ENCODE measurements at regions not wholly inside any gene's neighbourhood (a gene's known extent, or its start where the extent isn't known, plus 50 kb on each side); places are given as distances from the start of the nearest gene placed in this dataset.
A peak's percentile ranks its signal among the peaks of the same experiment; 100 is the strongest.
"Not testable (repeated sequence)": the region's sequence is repeated elsewhere in the genome, so short reads cannot be mapped to it uniquely, and the experiment has no call there.

DNA sequence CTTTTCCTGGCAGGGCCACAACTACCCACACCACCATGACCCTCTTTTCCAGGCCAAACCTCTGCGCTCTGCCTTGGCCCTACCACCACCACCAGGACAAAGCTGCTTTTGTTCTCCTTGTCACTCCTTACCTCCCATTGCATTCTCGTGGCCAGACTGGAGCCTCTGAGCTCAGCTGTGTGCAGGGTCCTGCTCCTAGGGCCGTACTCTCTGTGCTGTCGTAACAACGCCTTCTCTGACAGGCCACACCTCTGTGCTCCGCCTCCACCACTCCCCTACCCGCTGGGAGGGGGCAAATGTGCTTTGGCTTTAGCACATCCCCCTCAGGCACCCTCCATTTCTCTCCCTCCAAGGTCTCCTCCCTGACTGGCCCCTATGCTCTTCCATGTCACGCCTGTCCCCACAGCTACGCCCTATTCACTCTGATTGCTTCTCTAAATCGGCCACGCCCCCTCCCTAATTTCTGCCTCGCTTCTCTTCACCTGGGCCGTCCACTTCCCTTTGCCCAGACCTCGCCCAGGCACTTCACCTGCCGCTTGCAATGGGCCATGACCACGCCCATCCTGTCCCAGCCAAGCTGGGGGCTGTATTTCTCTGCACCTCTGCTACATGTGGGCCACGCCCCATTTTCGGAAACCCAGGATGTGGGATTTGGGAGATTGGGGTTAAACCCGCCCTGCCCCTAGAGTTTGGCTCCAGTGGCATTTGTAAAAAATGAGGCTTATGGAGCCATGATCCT is 472.3 kb downstream of the KLF12 start:
- no peak for DNase-seq

DNA sequence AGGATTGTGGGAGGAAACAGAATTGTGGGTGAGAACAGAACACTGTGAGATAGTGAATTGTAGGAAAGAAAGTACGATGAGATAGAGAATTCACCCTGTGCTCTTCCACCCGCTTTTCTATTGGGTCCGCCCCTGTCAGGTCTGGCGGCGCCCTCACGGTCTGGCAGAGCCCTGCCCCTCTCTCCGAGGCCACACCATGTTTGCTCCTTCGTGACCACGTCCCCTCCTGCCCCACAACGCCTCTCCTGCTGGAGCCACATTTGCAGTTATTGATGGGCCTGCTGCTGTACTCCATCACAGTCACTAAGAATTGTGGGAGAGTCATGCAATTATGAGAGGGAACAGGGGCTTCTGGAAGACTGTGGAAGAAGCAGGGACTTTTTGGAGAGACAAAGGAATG is 473.1 kb downstream of the KLF12 start:
- DNase-seq = no peak

DNA sequence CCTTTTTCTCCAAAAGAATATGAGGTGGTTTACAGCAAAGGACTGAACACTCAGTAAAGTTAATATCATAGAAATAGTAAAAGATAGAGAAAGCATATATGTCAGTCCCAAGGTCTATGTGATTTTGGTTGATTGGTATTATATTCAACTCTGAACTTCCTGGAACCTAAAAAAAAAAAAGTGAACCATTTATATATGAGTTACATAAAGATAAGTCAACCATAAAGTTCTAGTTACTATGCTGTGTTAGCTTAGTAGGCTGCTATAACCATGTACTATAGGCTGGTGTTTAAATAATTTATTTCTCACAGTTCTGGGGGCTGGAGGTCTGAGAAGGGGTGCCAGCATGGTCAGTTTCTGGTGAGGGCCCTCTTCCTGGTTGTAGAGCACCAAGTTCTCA is 475.6 kb downstream of the KLF12 start:
- no peak for DNase-seq

- DNase-seq = no peak
Observed at GRCh38 chr13:73657821-73658540, 476.2 kb downstream of the KLF12 start.

GRCh38 chr13:73656863-73657262 is 477.3 kb downstream of the KLF12 start:
- no peak for DNase-seq

DNA sequence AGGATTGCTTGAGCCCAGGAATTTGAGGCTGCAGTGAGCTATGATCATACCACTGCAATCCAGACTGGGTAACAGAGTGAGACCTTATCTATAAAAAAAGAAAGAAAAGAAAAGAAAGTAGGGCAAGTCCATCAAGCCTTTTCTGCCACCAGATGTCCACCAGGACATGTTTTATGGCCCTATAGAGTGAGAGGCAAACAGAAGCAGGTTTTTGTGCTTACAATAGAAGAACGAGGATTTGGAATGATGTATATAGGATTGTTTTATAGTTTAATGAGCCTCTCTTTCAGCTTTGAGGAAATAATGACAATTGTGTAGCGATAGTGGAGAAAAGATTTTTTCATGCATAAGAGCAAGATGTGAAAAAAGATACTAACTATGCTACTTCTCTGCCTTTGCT is 480.5 kb downstream of the KLF12 start:
- no peak for DNase-seq

- DNase-seq = no peak
Observed at GRCh38 chr13:73647417-73647816, 486.8 kb downstream of the KLF12 start.

- DNase-seq = not testable (repeated sequence)
Observed at GRCh38 chr13:73640476-73641179, 493.6 kb downstream of the KLF12 start.

- DNase-seq = no peak
Observed at GRCh38 chr13:73635166-73635787, 498.9 kb downstream of the KLF12 start.

GRCh38 chr13:73633817-73634460 is 500.3 kb downstream of the KLF12 start:
- DNase-seq = no peak

DNA sequence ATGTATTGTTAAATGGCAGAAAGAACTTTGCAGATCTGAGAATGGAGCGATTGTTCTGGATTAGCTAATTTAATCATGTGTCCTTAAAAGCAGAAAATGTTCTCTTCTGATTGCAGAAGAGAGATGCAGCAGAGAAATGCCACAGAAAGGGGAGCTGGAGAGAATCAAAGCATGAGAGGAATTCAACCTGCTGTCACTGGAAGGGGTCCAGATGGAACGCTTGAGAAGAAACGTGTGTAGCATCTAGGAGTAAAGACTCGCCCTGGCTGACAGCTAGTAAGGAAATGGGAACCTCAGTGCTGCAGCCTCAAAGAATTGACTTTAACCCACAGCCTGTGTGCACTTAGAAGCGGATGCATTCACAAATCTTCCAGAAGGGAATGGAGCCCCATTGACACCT is 502.8 kb downstream of the KLF12 start:
- no peak for DNase-seq

GRCh38 chr13:73625562-73626339 is 508.5 kb downstream of the KLF12 start:
- DNase-seq = no peak

- no peak for DNase-seq
Observed at GRCh38 chr13:73623281-73623680, 510.9 kb downstream of the KLF12 start.

DNA sequence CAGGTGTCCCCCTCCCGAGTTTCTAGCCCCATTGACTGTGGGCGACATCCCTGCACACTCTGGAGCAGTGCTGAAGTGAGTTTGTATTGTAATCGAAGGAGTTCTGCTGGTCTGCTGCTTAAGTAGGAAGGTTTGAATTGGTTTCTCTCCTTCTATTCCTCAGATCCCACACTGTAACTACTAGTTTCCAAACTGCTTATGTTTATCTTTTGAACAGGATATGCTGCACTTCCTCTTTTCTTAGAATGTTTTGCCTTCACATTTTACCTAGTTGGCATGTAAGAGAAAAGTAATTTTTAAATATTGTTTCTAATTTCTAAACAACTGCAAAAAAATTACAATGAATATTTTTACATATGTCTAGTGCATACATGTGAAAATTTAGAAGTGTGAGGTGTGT is 511.8 kb downstream of the KLF12 start:
- no peak for DNase-seq

DNA sequence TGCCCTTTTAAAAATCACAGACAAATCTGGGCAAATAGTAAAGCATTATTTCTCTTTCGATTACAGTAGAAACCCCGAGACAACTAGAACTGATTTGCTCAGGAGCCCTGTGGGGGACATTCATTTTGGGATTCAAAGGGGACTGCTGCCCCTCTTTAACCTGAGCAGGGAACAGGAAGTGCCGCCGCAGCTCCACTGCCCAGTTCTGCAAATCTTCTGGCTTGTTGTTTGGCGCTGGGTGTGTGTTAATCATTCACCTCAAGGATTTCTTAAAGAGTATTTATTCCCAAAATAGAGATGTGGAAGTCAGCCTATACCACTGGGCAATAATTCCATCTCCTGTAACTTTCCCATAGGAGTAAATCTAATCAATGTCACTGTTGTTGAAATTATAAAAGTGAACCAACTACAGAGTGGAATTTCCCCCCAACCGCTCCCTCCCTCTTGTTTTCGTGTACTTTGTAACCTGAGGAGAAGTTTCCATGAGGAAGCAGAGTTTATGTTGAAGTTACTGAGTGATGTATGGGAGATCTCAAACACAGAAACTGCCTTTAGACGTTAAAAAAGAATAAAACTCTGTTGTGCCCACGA is 515.8 kb downstream of the KLF12 start:
- no peak for DNase-seq

DNA sequence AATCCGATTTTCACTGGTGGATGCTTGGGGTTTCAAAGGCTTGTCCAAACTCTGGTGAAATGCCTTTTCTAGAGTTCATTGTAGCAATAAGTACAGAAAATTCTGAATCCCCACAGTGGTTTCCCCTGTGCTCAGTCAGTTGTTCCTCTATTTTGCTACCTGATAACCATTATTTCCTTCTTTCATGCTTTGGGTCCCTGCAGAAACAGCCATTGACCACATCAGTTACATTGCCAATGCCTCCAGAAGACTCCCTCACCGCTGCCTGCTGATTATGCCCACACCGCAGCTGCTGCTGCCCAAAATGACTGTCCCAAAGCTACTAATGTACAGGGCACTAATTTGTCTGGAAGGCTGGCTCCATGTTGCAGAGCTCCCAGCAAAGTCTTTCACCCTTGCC is 517.3 kb downstream of the KLF12 start:
- no peak for DNase-seq

GRCh38 chr13:73610799-73611592 is 523.2 kb downstream of the KLF12 start:
- DNase-seq = no peak

DNA sequence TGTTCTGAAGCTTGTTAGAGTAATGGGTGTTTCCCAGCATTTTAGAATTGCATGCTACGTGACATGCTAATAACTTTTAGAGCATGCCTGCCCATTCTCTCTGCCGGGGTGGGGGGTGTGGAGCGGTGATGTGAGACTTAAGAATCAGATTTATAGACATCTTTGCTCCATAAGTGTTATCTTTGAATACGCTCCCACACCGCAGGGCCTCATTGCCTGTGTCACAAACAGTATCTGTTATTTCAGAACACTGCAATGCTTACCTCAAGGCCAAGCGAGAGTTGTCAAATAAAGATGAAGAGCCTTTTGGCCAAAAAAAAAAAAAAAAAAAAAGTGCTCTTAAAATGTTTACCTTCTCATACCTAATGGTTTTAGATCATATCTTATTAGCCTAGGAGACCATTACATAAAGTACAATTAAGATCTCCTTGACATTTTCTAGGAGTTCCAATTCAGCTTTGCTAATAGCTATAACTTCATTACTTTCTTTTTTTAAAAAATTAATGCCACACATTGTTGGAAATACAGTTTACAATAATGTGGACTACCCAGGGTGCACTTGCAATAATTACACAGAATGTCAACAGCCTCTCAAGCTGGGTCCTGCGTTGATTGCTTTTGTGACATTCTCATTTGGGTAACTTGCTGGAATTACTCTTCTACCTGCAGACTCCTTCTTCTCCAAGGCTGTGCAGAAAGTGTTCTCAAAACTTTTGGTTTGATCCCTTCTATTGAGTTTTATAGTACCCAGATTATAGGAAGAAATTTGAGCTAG is 525.3 kb downstream of the KLF12 start:
- peak; percentile 68 for DNase-seq

- DNase-seq = peak; percentile 74
Observed at GRCh38 chr13:73608157-73608516, 526.1 kb downstream of the KLF12 start.

GRCh38 chr13:73607489-73608156 is 526.6 kb downstream of the KLF12 start:
- peak; percentile 53 for DNase-seq

All from NCI-H2029 treated with DMSO at 0.1 percent for 48 hours (cell line).